ENCODE measurements at regions not wholly inside any gene's neighbourhood (a gene's known extent, or its start where the extent isn't known, plus 50 kb on each side); places are given as distances from the start of the nearest gene placed in this dataset.
A peak's percentile ranks its signal among the peaks of the same experiment; 100 is the strongest.

GRCh38 chr5:8445139-8445538 lies 576.2 kb downstream of the MTRR start:
- Mint-ChIP-seq H3K9me3 (peaks cover 0 to 12% (median 4%) of the 10 kb centered on the region in 6 donors), H3K4me1 (no peaks in the 10 kb centered on the region), H3K27me3 (ENCODE audit: low read depth in 3 of 3) (peaks cover 0 to 1% (median 0%) of the 10 kb centered on the region in 3 donors), H3K27ac (no peak overlapping the region), H3K36me3 (peaks cover 0 to 14% (median 9%) of the 10 kb centered on the region in 3 donors), H3K4me3 (no peak overlapping the region)
- DNase-seq, result no peak

- Mint-ChIP-seq H3K9me3 (peaks cover 0 to 12% (median 4%) of the 10 kb centered on the region in 6 donors), H3K4me3 (no peak overlapping the region), H3K36me3 (peaks cover 0 to 20% (median 9%) of the 10 kb centered on the region in 3 donors), H3K27me3 (ENCODE audit: low read depth in 3 of 3) (peaks cover 0 to 1% (median 0%) of the 10 kb centered on the region in 3 donors), H3K27ac (no peak overlapping the region), H3K4me1 (no peaks in the 10 kb centered on the region)
- no peak for DNase-seq
These were observed 577.2 kb downstream of the MTRR start for GRCh38 chr5:8446179-8446578.

DNA sequence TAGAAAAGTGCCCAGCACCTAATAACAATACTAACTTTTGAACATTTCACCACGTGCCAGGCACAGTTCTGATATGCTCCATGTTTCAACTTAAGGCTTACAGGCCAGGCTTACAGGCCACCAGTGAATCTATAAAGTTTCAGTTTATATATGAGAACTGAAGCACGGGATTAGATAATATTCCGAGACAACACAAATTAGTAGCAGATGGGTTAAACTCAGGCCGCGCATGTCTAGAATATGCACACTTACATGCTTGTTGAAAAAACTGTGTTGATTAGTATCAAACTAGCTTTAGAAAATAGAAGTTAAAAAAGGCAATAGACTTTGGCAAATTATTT lies 587.9 kb downstream of the MTRR start:
- no peak for DNase-seq
- Mint-ChIP-seq H3K36me3 (no peaks in the 10 kb centered on the region), H3K9me3 (peaks cover 0 to 3% (median 0%) of the 10 kb centered on the region in 6 donors), H3K4me3 (peak overlapping the region; percentile 81 to 96 (median 90)), H3K27ac (peak overlapping the region; percentile 78 to 92 (median 86)), H3K27me3 (ENCODE audit: low read depth in 3 of 3) (peaks cover 3 to 11% (median 9%) of the 10 kb centered on the region in 3 donors), H3K4me1 (peaks cover 28 to 29% of the 10 kb centered on the region in 2 donors)

DNA sequence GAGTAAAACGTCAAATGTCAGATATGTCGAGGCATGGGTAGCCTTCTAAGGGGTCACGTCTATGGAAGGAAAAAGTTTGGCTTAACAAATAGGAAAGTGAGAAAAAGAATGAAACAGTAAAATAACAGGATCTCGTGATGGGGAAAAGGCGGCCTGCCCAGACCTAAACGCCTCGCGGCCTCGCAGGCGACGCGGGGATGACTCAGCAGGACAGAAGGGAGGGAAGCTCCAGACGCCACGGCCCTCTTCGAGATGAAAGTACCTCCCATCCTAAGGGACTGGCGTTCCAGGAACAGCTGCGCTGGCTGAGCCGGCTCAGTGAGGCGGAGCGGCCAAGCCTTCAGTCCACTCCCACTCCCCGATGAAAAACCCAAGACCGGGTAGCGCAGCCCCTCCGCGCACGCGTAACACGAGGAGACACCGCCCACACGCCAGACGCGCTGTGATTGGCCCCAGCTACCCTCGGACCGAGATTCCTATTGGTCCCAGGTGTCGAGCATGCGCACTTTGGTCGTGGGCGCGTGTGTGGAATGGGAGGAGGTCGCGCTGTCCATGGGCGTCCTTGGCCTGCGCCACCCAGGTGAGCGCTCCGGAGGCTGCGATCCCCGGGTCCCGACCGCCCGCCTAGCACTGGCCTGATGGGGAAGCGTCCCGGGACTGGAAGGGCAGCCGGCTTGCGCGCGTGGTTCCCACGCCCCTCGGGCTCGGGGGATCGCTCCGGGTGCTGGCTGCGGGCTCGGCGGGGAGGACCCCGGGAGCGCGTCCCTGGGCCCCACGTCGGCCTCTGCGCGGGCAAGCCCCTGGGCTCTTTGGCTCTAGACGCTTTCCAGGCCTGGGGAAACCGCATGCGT lies 588.5 kb downstream of the MTRR start:
- Mint-ChIP-seq H3K36me3 (no peaks in the 10 kb centered on the region), H3K4me1 (peaks cover 28 to 29% of the 10 kb centered on the region in 2 donors), H3K27ac (peak overlapping the region; percentile 78 to 92 (median 86)), H3K27me3 (ENCODE audit: low read depth in 3 of 3) (peaks cover 3 to 11% (median 9%) of the 10 kb centered on the region in 3 donors), H3K9me3 (peaks cover 0 to 3% (median 0%) of the 10 kb centered on the region in 6 donors), H3K4me3 (peak overlapping the region; percentile 81 to 96 (median 90))
- DNase-seq, result peak; percentile 78 to 87 (median 85)

GRCh38 chr5:8458038-8458383 lies 589.1 kb downstream of the MTRR start:
- H3K36me3 Mint-ChIP-seq, result no peaks in the 10 kb centered on the region
- H3K9me3 Mint-ChIP-seq, result peaks cover 0 to 3% (median 0%) of the 10 kb centered on the region in 6 donors
- no peak for DNase-seq
- H3K4me3 Mint-ChIP-seq, result peak overlapping the region; percentile 81 to 92 (median 88)
- H3K27ac Mint-ChIP-seq, result peak overlapping the region in 5 of 6 donors; percentile 74 to 89 (median 80)
- peaks cover 28 to 29% of the 10 kb centered on the region in 2 donors for H3K4me1 Mint-ChIP-seq
- peaks cover 3 to 11% (median 9%) of the 10 kb centered on the region in 3 donors for H3K27me3 Mint-ChIP-seq (ENCODE audit: low read depth in 3 of 3)

DNA sequence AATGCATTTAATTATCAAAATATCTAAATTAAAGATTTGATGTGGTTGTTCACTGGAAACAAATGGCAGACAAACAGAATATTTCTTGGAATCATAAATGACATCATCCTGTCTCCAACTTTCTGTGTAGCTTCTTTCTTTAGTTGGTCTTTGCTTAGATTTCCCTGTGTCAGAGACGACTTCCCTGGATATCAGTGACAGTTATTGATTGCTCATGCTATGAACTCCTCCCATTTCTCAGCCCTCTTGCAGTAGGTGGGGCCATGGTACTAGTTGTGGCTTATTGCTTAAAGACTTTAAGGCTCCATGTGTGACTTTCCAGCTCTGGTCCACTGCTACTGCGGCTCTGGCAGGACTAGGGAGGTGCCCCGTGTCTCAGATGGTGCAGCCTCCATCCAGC lies 592.6 kb downstream of the MTRR start:
- DNase-seq, result no peak
- H3K27me3 Mint-ChIP-seq (ENCODE audit: low read depth in 3 of 3), result peaks cover 3 to 11% (median 9%) of the 10 kb centered on the region in 3 donors
- no peak overlapping the region for H3K4me3 Mint-ChIP-seq
- no peaks in the 10 kb centered on the region for H3K36me3 Mint-ChIP-seq
- no peak overlapping the region for H3K27ac Mint-ChIP-seq
- H3K9me3 Mint-ChIP-seq, result peaks cover 0 to 5% (median 0%) of the 10 kb centered on the region in 6 donors
- peaks cover 17 to 21% of the 10 kb centered on the region in 2 donors for H3K4me1 Mint-ChIP-seq

DNA sequence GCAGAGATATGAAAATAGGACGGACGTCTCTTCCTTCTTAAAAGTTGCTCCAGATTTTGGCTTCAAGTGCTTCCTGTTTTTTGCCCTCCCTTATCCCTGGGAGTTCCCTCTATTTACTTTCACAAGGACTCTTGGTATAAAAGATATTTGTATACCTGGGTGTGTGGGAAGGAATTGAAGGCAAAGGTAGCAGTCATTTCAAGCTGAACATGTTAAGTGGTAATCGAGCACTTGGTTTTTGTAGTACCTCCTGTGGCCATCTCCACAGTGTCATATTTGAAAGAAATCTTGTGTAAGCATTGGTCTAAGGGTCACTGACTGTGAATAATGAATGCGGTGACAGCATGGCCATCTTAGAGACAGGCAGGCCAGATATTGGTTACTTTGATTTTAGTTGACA lies 593.6 kb downstream of the MTRR start:
- DNase-seq, result no peak
- no peaks in the 10 kb centered on the region for H3K36me3 Mint-ChIP-seq
- H3K27ac Mint-ChIP-seq, result no peak overlapping the region
- peaks cover 0 to 2% (median 0%) of the 10 kb centered on the region in 6 donors for H3K9me3 Mint-ChIP-seq
- peaks cover 0 to 4% (median 2%) of the 10 kb centered on the region in 3 donors for H3K27me3 Mint-ChIP-seq (ENCODE audit: low read depth in 3 of 3)
- H3K4me3 Mint-ChIP-seq, result no peak overlapping the region
- peaks cover 7 to 11% of the 10 kb centered on the region in 2 donors for H3K4me1 Mint-ChIP-seq

- peaks cover 6 to 19% (median 9%) of the 10 kb centered on the region in 6 donors for H3K9me3 Mint-ChIP-seq
- DNase-seq, result no peak
- no peaks in the 10 kb centered on the region for H3K27me3 Mint-ChIP-seq (ENCODE audit: low read depth in 3 of 3)
- no peak overlapping the region for H3K4me3 Mint-ChIP-seq
- H3K27ac Mint-ChIP-seq, result no peak overlapping the region
- no peaks in the 10 kb centered on the region for H3K36me3 Mint-ChIP-seq
- no peaks in the 10 kb centered on the region for H3K4me1 Mint-ChIP-seq
These were observed 601.5 kb downstream of the MTRR start for GRCh38 chr5:8470489-8470888.

DNA sequence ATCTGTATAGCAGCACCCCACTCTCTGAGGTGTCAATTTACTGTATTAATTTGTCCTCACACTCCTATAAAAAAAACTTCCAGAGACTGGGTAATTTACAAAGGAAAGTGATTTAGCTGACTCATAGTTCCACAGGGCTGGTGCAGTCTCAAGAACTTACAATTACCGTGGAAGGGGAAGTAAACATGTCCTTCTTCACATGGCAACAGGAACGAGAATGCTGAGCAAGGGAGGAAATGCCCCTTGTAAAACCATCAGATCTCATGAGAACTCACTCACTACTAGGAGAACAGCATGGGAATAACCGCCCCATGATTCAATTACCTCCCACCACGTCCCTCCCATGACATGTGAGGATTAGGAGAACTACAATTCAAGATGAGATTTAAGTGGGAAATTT lies 602.6 kb downstream of the MTRR start:
- Mint-ChIP-seq H3K27me3 (ENCODE audit: low read depth in 3 of 3) (no peaks in the 10 kb centered on the region), H3K36me3 (no peaks in the 10 kb centered on the region), H3K4me1 (no peaks in the 10 kb centered on the region), H3K9me3 (peaks cover 6 to 19% (median 9%) of the 10 kb centered on the region in 6 donors), H3K4me3 (no peak overlapping the region), H3K27ac (no peak overlapping the region)
- DNase-seq, result no peak

DNA sequence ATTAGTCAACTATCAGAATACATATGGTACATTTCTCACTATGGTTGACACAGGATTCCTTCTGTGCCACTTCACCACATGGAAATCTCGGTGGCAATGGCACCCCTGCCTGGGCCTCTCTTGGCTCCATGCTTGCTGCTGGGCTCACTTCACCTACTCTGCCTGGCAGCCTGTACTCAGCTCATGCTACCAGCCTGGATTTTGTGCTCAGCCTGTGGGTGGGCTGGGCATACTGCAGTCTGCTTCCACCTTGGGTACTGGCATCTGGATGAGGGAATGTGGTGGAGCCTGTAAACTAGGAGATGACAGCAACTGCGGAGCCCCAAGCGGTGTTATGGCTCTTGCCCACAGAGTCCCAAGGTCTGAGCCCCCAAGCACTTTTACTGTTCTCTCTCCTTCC lies 604.1 kb downstream of the MTRR start:
- Mint-ChIP-seq H3K4me1 (no peaks in the 10 kb centered on the region), H3K36me3 (no peaks in the 10 kb centered on the region), H3K9me3 (peaks cover 7 to 19% (median 10%) of the 10 kb centered on the region in 6 donors), H3K27ac (no peak overlapping the region), H3K4me3 (no peak overlapping the region), H3K27me3 (ENCODE audit: low read depth in 3 of 3) (no peaks in the 10 kb centered on the region)
- DNase-seq, result no peak

DNA sequence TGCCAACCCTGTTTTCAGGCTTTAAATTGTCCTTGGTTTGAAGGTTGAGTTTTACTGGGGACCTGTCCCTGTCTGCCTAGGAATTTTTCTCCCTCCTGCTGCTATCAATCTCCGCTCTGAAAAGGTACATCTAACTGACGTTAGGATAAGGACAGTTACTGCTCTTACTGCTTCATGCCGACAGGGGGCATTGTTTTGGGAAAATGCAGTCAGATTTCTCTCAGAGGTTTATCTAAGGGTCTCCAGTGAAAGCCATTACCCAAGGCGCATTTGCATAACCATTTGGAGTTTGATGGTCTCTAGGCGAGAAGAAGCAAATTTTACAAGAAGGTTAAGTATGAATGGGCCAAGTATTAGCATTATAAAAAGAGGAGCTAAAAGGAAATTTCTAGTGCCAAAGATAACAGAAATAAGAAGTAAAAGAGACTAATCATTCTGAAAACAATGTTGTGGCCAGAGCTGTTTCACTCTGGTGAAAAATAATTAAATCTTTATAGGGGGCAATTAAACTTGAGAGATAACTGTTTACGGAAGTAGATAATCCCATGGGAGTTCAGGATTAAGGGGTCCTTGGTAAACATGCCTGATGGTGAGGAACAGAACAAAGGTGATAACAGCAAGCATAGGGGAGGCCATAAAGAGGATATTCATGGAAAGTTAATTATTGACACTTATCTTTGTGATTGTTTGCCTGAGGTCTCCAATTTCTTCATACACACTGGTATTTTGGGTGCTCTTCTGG lies 605.0 kb downstream of the MTRR start:
- DNase-seq, result no peak
- no peak overlapping the region for H3K4me3 Mint-ChIP-seq
- no peaks in the 10 kb centered on the region for H3K36me3 Mint-ChIP-seq
- H3K27ac Mint-ChIP-seq, result no peak overlapping the region
- H3K9me3 Mint-ChIP-seq, result peaks cover 7 to 19% (median 10%) of the 10 kb centered on the region in 6 donors
- H3K27me3 Mint-ChIP-seq (ENCODE audit: low read depth in 3 of 3), result no peaks in the 10 kb centered on the region
- H3K4me1 Mint-ChIP-seq, result no peaks in the 10 kb centered on the region

GRCh38 chr5:8474569-8474930 lies 605.6 kb downstream of the MTRR start:
- H3K9me3 Mint-ChIP-seq, result peaks cover 7 to 18% (median 11%) of the 10 kb centered on the region in 6 donors

DNA sequence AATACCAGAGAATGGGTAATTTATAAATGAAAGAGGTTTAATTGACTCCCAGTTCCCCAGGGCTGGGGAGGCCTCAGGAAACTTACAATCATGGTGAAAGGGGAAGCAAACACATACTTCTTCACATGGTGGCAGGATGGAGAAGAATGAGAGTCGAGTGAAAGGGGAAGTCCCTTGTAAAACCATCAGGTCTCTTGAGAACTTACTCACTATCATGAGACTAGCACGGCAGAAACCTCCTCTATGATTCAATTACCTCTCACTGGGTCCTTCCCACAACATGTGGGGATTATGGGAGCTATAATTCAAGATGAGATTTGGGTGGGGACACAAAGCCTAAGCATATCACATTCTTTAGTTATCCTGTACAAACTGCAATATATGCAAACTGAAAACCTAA lies 609.4 kb downstream of the MTRR start:
- H3K27ac Mint-ChIP-seq, result no peak overlapping the region
- H3K9me3 Mint-ChIP-seq, result peaks cover 0 to 10% (median 3%) of the 10 kb centered on the region in 6 donors
- no peak overlapping the region for H3K4me3 Mint-ChIP-seq
- no peaks in the 10 kb centered on the region for H3K4me1 Mint-ChIP-seq
- H3K27me3 Mint-ChIP-seq (ENCODE audit: low read depth in 3 of 3), result peaks cover 0 to 3% (median 1%) of the 10 kb centered on the region in 3 donors
- no peaks in the 10 kb centered on the region for H3K36me3 Mint-ChIP-seq
- DNase-seq, result no peak

More at GRCh38 chr5:8474569-8474930, 605.6 kb downstream of the MTRR start:
- Mint-ChIP-seq H3K4me1 (no peaks in the 10 kb centered on the region), H3K27ac (no peak overlapping the region), H3K36me3 (no peaks in the 10 kb centered on the region), H3K27me3 (ENCODE audit: low read depth in 3 of 3) (no peaks in the 10 kb centered on the region), H3K4me3 (no peak overlapping the region)
- no peak for DNase-seq

DNA sequence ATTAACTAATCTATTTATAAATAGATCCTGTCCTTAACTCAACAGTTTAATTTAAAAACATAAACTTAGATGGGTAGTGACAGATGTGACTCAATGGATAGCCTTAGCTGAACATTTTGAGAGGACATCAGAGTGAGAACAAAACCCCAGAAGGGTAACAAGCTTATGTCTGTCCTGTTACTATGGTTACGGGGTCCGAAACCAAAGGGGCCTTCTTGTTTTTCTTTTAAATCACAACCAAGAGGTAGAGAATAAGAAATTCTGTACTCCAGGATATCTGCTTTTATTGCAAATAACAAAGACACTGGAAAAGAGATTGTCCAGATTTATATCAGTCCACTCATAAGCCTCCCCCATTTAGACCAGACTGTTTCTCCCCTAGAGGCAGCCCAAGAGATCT lies 612.1 kb downstream of the MTRR start:
- Mint-ChIP-seq H3K27ac (no peak overlapping the region), H3K4me3 (no peak overlapping the region), H3K27me3 (ENCODE audit: low read depth in 3 of 3) (peaks cover 0 to 3% (median 1%) of the 10 kb centered on the region in 3 donors), H3K36me3 (no peaks in the 10 kb centered on the region), H3K4me1 (no peaks in the 10 kb centered on the region), H3K9me3 (peaks cover 0 to 24% (median 4%) of the 10 kb centered on the region in 6 donors)
- no peak for DNase-seq
